Astrocyte of the hippocampus (primary cell): ENCODE measurements at regions not wholly inside any gene's neighbourhood (a gene's known extent, or its start where the extent isn't known, plus 50 kb on each side); places are given as distances from the start of the nearest gene placed in this dataset.
"Not testable (repeated sequence)": the region's sequence is repeated elsewhere in the genome, so short reads cannot be mapped to it uniquely, and the experiment has no call there.

Source experiments
- DNase-seq: peaks from one replicate; pipeline ENCODE4 v3.0.0; 2011; ENCODE audit warnings: low read depth, low spot score

GRCh38 chr13:74576420-74576819 is 442.2 kb upstream of the KLF12 start:
- no peak for DNase-seq

DNA sequence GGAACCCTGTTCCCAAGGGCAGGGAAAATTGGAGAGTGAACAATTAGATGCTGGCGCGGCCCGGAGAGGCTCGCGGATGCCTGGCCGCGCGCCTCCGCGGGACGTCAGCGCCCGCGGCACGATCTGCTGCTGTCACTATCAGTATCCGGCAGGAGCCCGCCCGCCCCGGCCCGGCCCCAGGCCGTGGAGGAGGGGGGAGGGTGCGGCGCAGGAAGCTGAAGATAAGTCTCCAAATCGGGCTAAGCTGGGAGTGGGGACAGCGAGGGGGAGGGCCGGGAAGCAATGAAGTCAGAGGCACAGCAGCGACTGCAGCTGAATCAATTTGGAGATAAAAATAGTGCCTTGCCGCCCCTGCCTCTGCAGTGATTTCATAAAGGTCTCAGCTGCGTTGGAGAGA is 441.5 kb upstream of the KLF12 start:
- peak; percentile 74 for DNase-seq

GRCh38 chr13:74574964-74575728 is 440.9 kb upstream of the KLF12 start:
- DNase-seq: no peak

DNA sequence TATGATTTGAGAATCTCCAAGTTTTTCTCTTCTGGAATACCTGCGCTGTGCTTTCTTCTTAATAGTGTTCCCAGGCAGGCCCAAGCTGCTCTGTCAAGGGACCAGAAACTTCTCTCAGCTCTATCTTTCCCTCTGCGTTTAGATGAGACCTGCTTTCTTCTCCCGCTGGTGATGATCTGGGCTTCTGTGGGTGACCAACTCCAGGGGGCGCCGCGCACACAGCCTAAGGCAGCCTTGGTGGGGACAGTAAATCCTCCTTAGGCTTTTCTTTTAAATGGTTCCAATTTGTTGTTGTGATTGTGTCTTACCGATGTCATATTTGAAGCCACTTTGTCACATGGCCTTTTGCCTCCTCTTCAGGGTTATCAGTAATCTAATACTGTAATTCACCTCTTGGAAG is 439.4 kb upstream of the KLF12 start:
- DNase-seq: no peak

DNA sequence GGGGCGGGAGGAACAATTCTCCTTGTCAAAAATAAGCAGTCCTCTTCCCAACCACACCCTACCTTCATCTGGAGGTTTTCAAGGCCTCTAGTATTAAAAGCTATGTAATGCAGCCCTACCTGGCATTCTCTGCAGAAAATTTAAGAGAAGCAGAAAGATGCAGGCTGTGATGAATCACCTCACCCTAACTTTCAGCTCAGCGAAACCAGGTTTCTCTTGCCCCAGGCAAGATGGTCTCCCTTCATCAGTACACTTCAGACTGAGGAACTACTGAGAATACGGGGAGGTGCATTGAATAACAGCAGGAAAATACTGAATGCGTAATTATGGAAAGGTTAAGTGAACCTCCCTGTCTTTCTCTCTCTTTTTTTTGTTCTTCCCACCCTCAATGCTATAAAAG is 437.6 kb upstream of the KLF12 start:
- no peak for DNase-seq

DNA sequence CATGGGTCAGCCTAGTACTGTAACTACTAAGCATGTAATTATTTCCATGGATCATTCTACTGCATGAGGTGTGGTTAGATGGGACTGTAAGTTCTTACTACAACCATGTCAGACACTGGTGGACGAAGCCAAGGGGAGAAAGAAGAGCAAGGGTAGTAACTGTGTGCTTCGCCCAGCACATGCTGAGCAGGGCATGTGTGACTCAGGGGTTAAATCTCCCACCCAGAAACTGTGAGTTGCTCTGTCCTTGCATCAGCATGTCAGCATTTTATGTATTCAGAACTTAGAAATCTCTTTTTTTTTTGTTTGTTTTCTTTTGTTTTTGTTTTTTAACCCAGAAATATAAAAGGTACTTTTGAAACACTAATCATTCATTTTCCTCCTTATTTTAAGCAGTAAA is 436.6 kb upstream of the KLF12 start:
- no peak for DNase-seq

GRCh38 chr13:74570046-74570445 is 435.8 kb upstream of the KLF12 start:
- DNase-seq: no peak

GRCh38 chr13:74569251-74569650 is 435.0 kb upstream of the KLF12 start:
- DNase-seq: no peak

GRCh38 chr13:74567485-74567884 is 433.3 kb upstream of the KLF12 start:
- no peak for DNase-seq

DNA sequence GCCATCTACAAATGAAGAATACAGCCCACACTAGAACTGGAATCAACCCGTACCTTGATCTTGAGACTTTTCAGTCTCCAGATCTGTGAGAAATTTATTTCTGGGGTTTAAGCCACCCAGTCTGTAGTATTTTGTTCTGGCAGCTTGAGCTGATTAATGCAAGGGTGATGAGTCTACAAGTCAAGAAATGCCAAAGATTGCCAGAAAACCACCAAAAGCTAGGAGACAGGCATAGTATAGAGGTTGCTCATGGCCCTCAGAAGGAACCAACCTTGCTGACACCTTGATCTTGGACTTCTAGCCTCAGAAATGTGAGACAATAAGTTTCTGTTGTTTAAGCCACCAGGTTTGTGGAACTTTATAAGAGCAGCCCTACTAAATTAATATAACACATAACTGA is 428.2 kb upstream of the KLF12 start:
- DNase-seq: peak; percentile 42

GRCh38 chr13:74561155-74561554 is 427.0 kb upstream of the KLF12 start:
- no peak for DNase-seq

DNA sequence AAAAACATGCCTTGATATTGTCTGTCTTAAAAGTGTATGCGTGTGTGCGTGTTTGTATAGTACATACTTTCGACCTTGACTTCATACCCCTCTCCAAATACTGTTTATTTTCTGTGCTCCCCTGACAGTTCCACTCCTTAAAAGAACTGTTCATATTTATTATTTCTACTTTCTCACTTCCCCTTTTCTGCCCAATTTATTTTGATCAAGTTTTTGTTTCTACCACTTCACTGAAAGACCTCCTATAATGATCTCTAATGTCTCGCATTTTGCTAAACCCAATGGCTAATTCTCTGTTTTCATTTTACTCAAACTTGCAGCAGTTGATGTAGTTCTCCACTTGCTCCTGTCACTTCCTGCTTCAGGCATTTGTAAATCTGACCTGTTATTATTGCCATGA is 426.1 kb upstream of the KLF12 start:
- no peak for DNase-seq

- DNase-seq: no peak
These were observed 423.7 kb upstream of the KLF12 start for GRCh38 chr13:74557870-74558269.

DNA sequence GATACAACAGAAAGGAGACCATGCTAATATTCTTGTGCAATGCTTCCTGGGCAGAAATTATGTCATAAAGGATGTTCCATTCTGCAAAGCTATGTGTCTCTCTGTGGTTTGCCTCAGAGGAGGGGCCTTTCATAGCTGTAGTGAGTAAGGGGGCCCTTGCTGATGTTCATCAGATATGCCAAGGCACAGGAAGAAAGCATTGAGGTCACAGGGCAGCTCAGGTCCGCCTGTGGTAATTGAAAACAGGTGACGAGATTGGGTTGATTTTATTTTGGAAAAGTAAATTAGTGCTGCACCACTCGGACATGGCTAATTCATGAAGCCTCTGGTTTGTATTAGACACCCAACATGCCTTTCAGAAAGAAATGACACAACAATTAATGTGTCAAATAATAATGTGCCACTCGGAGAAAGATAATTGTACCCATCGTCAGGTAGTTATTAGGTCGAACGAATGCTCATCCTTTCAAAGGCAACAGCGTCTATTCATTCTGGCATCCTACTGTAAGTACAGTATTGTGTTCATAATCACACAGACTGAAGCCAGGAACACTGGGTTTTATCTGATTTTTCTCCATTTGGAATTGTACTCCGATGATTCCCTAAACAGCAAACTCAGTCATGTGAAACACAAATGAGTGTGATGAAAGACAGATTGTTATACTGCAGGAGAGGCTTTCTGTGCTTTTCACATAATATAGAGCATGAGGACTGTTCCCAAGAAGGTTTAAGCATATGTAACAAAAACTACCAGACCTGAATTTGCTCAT is 421.6 kb upstream of the KLF12 start:
- no peak for DNase-seq

GRCh38 chr13:74555276-74555625 is 421.0 kb upstream of the KLF12 start:
- DNase-seq: no peak

GRCh38 chr13:74554569-74555275 is 420.5 kb upstream of the KLF12 start:
- no peak for DNase-seq

GRCh38 chr13:74550039-74550438 is 415.8 kb upstream of the KLF12 start:
- peak; percentile 21 for DNase-seq

- DNase-seq: not testable (repeated sequence)
These were observed 402.4 kb upstream of the KLF12 start for GRCh38 chr13:74536649-74537048.

DNA sequence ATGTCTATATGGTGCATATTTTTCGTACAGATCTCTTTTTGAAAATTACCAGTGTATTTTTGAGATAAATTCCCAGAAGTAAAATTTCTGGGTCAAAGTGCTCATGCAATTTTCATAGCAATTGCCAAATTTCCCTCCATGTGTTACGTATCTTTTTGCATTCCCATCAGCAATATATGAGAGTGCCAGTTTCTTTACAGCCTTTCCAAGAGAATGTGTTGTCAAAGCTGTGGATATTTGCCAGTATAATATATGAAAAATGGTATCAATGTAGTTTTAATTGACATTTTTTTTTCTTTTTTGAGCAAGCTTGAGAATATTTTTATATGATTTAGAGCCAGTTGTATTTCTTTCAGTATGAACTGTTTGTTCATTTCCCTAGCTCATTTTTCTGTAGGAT is 399.0 kb upstream of the KLF12 start:
- DNase-seq: no peak

DNA sequence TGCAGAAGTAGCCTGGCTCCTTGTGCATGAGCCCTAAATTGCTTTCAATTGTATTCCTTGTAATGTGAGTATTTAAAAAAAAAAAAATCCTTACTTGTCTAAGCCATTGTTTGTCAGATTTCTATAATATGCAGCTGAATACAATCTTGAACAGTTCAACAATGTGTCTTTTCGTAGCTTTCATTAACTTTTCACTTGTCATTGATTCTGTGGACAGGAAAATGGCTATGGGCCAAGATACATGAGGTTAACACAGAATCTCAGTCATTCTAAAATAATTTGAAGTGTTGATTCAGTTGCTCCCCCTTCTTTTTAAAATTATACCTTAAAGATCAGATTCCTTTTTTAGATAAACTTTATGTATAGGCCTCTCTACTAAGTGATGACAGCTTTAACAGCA is 395.8 kb upstream of the KLF12 start:
- DNase-seq: peak; percentile 39

GRCh38 chr13:74528734-74529513 is 394.7 kb upstream of the KLF12 start:
- DNase-seq: no peak

GRCh38 chr13:74523057-74523456 is 388.9 kb upstream of the KLF12 start:
- DNase-seq: no peak
